NCI-H526 treated with DMSO at 0.1 percent for 48 hours (cell line): ENCODE measurements at regions not wholly inside any gene's neighbourhood (a gene's known extent, or its start where the extent isn't known, plus 50 kb on each side); places are given as distances from the start of the nearest gene placed in this dataset.
"Not testable (repeated sequence)": the region's sequence is repeated elsewhere in the genome, so short reads cannot be mapped to it uniquely, and the experiment has no call there.

Experiments
- DNase-seq: peaks from one replicate; lab custom pipeline; 2025; lab: John Stamatoyannopoulos, UW

GRCh38 chr2:224174990-224175389, 135.9 kb upstream of the SERPINE2 start:
- no peak for DNase-seq

DNA sequence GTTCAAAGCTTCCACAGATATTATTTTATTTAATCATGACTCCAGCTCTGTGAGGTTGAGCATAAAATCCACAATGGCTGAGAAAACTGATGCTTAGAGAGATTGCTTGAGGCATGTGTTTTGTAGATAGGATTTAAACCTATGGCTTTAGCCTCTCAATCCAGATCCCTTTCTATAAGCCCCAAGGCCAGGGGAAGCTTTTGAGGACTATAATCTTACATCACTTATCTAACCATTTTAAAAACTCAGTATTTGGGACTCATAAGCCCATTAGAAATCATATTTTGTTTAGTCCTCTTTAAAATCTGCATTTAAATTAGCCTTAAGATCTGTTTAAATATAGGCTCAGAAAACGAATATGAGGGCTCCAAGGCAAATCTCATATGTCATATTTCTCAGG, 135.4 kb upstream of the SERPINE2 start:
- no peak for DNase-seq

GRCh38 chr2:224173933-224174332, 134.8 kb upstream of the SERPINE2 start:
- no peak for DNase-seq

DNA sequence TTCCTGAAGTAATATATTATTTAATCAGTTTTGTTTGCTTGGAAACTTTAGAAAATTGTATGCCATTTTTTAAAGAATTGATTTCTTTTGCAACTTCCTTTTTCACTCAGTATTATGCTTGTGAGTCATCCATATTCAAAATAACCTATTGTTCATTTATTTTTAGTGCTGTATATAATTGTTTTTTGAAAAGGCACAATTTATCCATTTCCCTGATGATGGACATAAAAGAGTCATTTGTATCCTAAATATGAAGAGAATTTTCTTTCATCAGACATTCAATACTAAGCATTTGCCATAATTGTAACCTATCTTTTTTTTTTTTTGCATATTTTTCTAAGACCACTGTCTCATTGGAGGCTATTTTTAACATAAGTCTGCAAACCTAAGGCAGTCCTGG, 134.1 kb upstream of the SERPINE2 start:
- no peak for DNase-seq

DNA sequence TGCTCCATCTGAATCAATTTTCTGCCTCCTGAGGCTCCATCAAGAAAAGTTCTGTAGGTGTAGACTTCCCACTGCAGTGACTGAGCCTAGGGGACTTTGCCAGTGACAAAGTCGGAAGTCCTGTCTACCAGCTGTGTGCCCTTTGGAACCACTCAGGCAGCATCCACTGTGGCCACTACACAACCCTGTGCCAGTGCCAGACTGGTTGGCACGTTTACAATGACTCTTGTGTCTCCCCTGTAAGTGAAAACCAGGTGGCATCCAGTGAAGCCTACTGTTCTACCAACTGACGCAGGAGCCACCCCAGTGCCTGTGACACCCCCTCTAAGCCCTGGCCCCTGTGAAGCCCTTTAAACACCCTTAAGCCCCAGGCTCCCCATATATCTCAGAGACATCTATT, 132.1 kb upstream of the SERPINE2 start:
- DNase-seq, result no peak

DNA sequence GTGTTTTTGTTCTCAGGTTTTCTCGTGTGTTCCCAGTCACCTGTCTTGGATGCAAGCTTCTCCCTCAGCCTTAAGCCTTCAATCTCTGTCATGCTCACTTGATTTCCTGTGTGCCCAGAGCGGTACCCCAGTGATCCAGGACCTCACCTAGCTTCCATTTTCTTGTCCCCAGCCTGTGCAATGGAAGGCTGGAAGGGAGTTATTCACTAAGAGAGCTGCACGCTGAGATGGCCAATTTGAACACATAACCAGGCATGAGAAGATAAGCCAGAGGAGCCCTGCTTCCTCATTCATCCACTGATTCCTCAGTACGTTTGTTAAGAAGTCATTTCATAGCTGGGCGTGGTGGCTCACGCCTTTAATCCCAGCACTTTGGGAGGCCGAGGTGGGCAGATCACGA, 130.8 kb upstream of the SERPINE2 start:
- no peak for DNase-seq

DNA sequence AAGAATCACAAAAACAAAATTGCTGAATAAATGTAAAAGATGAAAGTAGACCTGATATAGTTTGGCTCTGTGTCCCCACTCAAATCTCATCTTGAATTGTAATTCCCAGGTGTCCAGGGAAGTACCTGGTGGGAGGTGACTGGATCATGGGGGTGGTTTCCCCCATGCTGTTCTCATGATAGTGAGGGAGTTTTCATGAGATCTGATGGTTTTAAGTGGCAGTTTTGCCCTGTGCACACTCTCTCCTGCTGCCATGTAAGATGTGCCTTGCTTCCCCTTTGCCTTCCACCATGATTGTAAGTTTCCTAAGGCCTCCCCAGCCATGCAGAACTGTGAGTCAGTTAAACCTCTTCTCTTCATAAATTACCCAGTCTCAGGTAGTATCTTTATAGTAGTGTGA, 128.7 kb upstream of the SERPINE2 start:
- DNase-seq, result not testable (repeated sequence)

DNA sequence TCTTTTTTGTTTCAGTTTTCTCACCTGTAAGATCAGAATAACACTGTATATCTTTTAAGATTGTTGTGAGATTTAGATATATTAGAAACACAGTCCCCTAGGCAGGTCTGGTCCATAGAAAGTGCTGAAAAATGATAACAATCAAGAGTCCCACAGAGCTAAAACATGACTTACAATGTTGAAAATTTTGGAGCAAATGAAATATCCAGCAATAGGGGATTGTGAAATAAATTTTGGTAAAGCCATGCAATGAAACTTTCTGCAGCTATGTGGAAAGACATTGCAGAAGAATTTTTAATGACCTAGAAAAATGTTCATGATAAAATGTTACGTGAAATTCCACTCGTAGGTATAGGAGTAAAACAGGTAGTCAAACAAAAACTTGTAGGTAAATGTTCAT, 127.6 kb upstream of the SERPINE2 start:
- DNase-seq, result no peak

DNA sequence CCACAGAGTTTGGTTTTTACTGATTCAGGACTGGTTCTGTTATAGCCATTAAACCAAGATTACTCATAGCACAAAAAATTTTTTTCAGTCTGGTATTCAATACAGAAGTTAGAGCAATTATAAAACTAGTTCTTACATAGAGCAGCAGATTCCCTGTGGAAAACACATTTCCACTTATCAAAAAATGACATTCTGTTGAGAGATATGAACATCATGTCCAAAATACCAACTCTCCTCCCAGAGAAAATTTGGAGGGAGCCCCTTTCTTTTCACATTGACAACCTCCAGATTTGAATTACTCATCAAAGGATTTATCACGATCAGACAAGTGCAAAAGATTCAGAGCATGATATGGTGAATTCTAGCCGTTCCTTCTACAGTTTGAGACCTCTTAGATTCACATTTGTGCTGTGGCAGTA, 126.8 kb upstream of the SERPINE2 start:
- DNase-seq, result no peak

DNA sequence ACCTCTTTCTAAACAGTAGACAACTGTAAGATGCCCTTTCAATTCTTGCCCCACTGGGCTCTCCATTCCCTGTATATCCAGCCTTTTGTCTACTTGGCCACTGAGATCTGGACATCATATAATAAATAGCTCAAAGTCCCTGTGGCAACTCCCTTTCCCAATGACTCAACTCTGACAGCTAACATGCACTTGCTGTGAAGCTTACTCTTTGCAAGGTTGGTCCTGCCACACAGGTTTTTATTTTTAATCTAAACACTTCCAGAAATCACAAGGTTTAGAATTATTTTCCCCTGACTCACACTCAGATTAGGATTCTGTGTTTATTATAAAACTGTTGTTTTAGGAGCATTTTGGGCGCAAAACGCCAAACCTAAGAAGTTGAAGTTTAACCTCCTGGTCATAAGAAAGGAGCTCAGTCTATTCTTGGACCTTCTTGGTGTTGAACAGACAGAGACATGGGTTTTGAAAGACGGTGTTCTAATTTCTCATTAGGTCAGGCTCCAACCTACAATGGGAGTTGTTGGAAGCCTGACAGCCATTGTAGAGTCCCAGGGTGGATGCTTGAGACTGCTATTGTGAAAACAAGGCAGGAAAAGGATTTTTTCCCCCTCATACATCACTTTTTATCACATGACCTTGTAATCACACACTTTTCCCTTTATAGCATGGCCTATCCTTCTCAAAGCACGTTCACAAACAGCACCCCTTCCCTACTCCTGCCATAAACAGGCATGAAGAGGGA, 124.7 kb upstream of the SERPINE2 start:
- no peak for DNase-seq

DNA sequence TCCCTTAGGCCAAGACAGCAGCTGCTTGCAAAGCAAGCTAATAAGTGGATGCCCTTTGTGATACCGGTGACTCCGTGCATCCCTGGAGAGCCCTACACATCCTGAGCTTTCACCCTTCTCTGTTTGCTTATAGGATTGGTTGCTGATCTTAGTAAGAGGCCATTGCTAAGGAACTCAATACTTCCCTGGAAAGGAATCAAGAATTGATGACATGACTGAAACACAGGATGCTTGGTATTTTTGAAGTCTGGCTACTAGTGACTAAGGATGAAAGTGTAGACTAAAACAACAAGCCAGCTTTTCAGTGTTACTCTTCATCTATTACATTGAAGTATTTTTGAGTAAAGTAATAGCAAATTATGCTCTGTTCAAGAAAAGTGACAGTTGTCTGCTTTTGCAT, 123.0 kb upstream of the SERPINE2 start:
- no peak for DNase-seq

DNA sequence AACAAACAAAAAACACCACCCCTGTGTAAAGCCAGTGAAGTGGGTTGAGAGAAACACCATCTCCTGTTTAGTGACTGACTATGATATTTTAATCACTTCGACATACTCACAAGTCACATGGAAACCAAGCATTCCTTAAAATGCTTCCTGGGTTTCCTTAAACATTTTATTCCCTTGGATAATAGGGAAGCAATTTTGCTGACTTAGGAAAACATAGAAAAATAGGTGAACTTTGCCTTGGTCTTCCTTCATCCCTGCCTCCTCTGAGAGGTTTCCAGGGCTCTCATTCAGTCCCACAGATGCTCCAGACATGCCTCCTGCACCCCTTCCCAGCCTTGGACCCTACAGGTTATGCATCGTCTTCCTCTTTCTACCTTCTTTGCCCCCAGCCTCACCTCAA, 122.6 kb upstream of the SERPINE2 start:
- DNase-seq, result no peak

DNA sequence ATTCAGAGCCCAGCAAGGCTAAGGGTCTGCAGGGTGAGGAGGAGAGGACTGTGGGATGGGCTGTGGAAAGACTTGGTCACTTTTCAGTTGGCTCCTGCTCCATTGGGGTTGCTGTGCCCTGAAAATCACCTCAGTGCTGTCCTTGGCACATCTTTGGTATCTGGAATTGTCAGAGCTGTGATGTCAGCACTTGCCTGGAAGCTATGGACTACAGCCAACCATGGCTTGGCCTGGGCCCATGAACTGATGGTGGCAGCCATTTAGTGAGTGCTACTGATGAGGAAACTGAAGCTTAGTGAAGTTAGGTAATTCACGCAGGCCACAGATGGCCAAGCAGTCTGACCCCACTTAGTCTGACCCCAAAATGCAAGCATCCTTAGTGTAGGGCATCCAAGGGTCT, 121.8 kb upstream of the SERPINE2 start:
- no peak for DNase-seq

GRCh38 chr2:224159345-224159928, 120.4 kb upstream of the SERPINE2 start:
- no peak for DNase-seq

GRCh38 chr2:224158831-224159230, 119.7 kb upstream of the SERPINE2 start:
- DNase-seq, result no peak

GRCh38 chr2:224158061-224158460, 119.0 kb upstream of the SERPINE2 start:
- no peak for DNase-seq

DNA sequence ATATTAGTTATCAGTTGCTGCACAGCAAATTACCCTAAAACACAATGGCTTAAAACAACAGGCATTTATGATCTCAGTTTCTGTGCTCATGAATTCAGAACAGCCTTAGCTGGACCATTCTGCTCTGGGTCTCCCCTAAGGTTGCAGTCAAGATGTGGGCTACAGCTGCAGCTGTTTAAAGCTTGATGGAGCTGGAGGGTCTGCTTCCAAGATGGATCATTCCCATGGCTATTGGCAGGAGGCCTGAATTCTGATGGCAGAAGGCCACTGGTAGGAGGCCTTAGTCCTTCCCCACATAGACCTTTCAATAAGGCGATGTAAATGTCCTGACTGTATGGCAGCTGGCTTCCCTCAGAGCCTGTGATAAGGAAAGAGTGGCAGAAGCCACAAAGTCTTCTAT, 118.6 kb upstream of the SERPINE2 start:
- no peak for DNase-seq

- no peak for DNase-seq
Observed at GRCh38 chr2:224156436-224156835, 117.3 kb upstream of the SERPINE2 start.

DNA sequence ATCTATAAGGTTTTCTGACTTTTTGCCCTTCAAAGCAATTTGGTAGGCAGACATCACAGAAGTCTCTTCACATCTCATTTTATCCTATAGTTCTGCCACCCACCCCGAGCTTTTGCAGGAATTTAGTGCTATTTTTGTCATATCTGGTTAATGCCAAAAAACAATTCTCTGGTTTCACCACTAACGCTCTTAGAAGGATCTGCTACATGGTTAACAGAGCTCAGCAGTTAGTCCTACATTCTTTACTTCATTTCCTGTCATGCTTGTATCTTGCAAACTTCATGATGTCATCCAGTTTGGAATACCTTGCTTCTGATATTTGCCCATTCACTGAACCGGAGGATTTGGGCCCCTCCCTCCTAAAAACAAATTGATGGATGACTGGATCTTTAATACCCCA, 116.8 kb upstream of the SERPINE2 start:
- DNase-seq, result no peak

DNA sequence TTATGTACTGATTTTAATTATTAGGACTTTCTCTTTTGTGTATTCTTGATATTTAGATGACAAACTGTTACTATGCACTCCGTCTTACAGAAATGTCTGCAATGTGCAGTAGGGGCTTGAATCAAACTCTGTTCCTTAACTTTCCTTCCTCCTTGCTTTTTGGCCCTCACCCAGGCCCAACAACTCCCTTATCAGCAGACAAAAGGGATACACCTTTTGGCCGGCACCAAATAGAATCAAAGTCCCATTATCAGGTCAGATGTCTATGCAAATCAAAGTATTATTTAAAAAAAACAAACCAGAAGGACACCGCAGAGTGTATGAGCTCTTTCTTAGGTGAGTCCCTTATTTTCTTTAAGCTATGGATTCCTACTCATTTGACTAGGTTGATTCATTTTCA, 116.3 kb upstream of the SERPINE2 start:
- DNase-seq, result no peak

DNA sequence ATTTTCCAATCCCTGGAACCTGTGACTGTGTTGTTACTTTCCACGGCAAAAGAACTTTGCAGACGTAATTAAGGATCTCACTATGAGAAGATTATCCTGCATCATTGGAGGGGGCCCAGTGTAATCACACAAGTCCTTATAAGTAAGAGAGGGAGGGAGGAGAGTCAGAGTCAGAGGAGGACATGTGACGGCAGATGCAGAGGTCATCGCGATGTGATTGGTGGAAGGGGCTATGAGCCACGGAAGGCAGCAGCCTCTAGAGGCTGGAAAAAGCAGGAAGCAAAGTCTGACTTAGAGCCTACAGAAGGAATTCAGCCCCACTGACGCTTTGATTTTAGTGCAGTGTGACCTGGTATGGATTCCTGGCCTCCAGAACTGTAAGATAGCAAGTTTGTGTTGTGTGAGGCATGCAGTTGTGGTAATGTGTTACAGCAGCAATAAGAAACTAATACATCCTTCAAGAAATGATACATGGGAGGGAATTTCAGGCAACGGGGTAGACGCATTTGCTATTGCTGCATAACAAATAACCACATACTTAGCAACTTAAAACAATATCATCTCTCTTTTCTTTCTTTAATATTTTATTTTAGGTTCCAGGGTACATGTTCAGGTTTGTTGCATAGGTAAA, 112.7 kb upstream of the SERPINE2 start:
- no peak for DNase-seq

DNA sequence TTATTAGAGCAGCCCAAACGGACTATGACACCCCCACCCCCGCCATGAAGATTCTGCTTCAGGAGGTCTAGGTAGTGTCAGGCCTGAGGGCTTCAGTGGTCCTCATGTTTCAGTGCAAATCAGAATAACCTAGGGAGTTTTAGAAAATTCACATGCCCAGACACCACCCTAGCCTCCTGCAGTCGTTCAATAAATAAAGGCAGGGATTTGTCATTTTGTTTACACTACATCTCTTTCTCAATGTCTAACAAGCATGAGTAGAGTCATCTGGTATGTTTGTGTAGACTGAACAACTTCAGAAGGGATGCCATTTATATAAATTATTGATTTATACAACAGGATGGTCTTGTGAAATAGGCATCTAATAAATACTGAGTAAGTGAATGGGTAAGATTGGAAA, 112.1 kb upstream of the SERPINE2 start:
- DNase-seq, result no peak

DNA sequence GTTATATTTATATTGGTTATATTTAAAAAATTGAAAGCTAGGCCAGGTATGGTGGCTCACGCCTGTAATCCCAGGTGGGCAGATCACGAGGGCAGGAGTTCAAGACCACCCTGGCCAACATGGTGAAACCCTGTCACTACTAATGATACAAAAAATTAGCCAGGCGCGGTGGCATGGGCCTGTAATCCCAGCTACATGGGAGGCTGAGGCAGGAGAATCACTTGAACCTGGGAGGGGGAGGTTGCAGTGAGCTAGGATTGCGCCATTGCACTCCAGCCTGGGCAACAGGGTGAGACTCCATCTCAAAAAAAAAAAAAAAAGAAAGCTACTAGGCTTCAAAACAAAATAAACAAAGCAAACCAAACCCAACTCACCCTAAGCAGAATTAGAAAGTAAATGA, 109.0 kb upstream of the SERPINE2 start:
- DNase-seq, result not testable (repeated sequence)

- no peak for DNase-seq
Observed at GRCh38 chr2:224147174-224147573, 108.1 kb upstream of the SERPINE2 start.
